PC-9 (cell line): ENCODE measurements at regions not wholly inside any gene's neighbourhood (a gene's known extent, or its start where the extent isn't known, plus 50 kb on each side); places are given as distances from the start of the nearest gene placed in this dataset.

Experiments used
- BruUV-seq: library from RNA; stranded (reverse); fragments of 400-500 nt; replicated peaks from 2 replicates; lab custom pipeline; 2021; lab: Mats Ljungman, UMichigan
- CTCF ChIA-PET: fragments of 300-600 bp; sonication (Branson Sonifier 250); formaldehyde crosslinking; loops from one replicate; lab custom pipeline; 2022; ENCODE audit warnings: antibody characterized with exemption; lab: Charles Lee
- POLR2A ChIA-PET: fragments of 300-600 bp; sonication (Branson Sonifier 250); formaldehyde crosslinking; loops from one replicate; lab custom pipeline; 2022; ENCODE audit warnings: antibody characterized with exemption; ENCODE audit not compliant: unreplicated experiment; lab: Charles Lee
- DNase-seq, 2 experiments: peaks; one replicate each; pipeline versions ENCODE4 v3.0.0 to v3.0.0-alpha.2; 2015 to 2022; ENCODE audit warnings: mixed read lengths in 1 of 2
- H2AFZ ChIP-seq: fragments of 200-600 bp; sonication (generic); 2 replicates; pipeline ENCODE4 v1.8.1; 2017; ENCODE audit warnings: antibody characterized with exemption
- H3F3A ChIP-seq: fragments of 200-600 bp; sonication (generic); 2 replicates; pipeline ENCODE4 v1.8.1; 2017; ENCODE audit warnings: antibody characterized with exemption, mild to moderate bottlenecking, low read depth; ENCODE audit not compliant: insufficient read depth
- H3K27ac ChIP-seq: fragments of 200-600 bp; sonication (generic); 2 replicates; pipeline ENCODE4 v1.6.1; 2016; ENCODE audit warnings: mixed run types
- H3K27me3 ChIP-seq: fragments of 200-600 bp; sonication (generic); 2 replicates; pipeline ENCODE4 v1.6.1; 2016; ENCODE audit warnings: low read depth, mixed run types; ENCODE audit not compliant: insufficient read depth
- H3K36me3 ChIP-seq: fragments of 200-600 bp; sonication (generic); 2 replicates; pipeline ENCODE4 v1.6.1; 2016; ENCODE audit warnings: low read depth, mixed run types
- H3K4me1 ChIP-seq: fragments of 200-600 bp; sonication (generic); replicated peaks from 2 replicates; pipeline ENCODE4 v1.6.1; 2016; ENCODE audit warnings: mixed run types; ENCODE audit not compliant: insufficient read depth
- H3K4me2 ChIP-seq: fragments of 200-600 bp; sonication (generic); 2 replicates; pipeline ENCODE4 v1.6.1; 2017; ENCODE audit warnings: mixed run types
- H3K4me3 ChIP-seq: fragments of 200-600 bp; sonication (generic); 2 replicates; pipeline ENCODE4 v1.6.1; 2016; ENCODE audit warnings: mixed run types
- H3K79me2 ChIP-seq: fragments of 200-600 bp; sonication (generic); 2 replicates; pipeline ENCODE4 v1.6.1; 2017; ENCODE audit warnings: low read depth, mixed run types
- H3K9me2 ChIP-seq: fragments of 200-600 bp; sonication (generic); 2 replicates; pipeline ENCODE4 v1.8.1; 2017; ENCODE audit warnings: mild to moderate bottlenecking; ENCODE audit not compliant: insufficient read depth
- H3K9me3 ChIP-seq: fragments of 200-600 bp; sonication (generic); 2 replicates; pipeline ENCODE4 v1.8.1; 2016; ENCODE audit warnings: low read depth; ENCODE audit not compliant: insufficient read depth
- H4K20me1 ChIP-seq: fragments of 200-600 bp; sonication (generic); 2 replicates; pipeline ENCODE4 v1.8.1; 2017; ENCODE audit not compliant: insufficient read depth
- EZH2 ChIP-seq: fragments of 200-600 bp; sonication (generic); IDR thresholded peaks from 2 replicates; pipeline ENCODE4 v1.8.0; 2017; ENCODE audit warnings: antibody characterized with exemption, low read depth
- intact Hi-C: fragments of 100-400 bp; cut with micrococcal nuclease; formaldehyde crosslinking; loops from one replicate; pipeline ENCODE4 v1.10.0; 2022; ENCODE audit not compliant: unreplicated experiment
- TF ChIP-seq, protein P1 (sequence below): fragments of 200-600 bp; sonication (generic); conservative IDR thresholded peaks from 2 replicates; pipeline ENCODE4 v1.6.1; 2017; ENCODE audit warnings: mixed run types, antibody characterized with exemption, mild to moderate bottlenecking, moderate library complexity

DNA sequence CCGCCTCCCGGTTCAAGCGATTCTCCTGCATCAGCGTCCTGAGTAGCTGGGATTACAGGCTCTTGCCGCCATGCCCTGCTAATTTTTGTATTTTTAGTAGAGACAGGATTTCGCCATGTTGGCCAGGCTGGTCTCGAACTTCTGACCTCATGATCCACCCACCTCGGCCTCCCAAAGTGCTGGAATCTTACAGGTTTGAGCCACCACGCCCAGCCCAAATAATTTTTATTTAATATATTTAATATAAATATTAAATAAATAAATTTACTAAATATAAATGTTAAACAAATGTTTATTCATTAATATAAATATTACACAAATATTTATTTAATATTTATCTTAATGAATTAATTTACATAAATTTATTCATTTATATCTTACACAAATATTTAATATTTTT, 120.2 kb downstream of the SHOX start:
- Histone ChIP-seq H2AFZ (no peak overlapping the region), H3K4me2 (no peak overlapping the region), H3K36me3 (no peaks in the 10 kb centered on the region), H3F3A (no peaks in the 10 kb centered on the region), H3K4me1 (no peaks in the 10 kb centered on the region), H3K27ac (no peak overlapping the region), H3K79me2 (no peaks in the 10 kb centered on the region), H3K27me3 (peaks cover 17% of the 10 kb centered on the region; the same call in 1 of the 2 replicates), H4K20me1 (no peaks in the 10 kb centered on the region), H3K4me3 (no peak overlapping the region), H3K9me2 (no peaks in the 10 kb centered on the region), H3K9me3 (no peaks in the 10 kb centered on the region)
- TF ChIP-seq, protein P1, sequence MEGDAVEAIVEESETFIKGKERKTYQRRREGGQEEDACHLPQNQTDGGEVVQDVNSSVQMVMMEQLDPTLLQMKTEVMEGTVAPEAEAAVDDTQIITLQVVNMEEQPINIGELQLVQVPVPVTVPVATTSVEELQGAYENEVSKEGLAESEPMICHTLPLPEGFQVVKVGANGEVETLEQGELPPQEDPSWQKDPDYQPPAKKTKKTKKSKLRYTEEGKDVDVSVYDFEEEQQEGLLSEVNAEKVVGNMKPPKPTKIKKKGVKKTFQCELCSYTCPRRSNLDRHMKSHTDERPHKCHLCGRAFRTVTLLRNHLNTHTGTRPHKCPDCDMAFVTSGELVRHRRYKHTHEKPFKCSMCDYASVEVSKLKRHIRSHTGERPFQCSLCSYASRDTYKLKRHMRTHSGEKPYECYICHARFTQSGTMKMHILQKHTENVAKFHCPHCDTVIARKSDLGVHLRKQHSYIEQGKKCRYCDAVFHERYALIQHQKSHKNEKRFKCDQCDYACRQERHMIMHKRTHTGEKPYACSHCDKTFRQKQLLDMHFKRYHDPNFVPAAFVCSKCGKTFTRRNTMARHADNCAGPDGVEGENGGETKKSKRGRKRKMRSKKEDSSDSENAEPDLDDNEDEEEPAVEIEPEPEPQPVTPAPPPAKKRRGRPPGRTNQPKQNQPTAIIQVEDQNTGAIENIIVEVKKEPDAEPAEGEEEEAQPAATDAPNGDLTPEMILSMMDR = no peak
- no peak for TF ChIP-seq EZH2
- intact Hi-C loops = no loop called here
- BruUV-seq = no TSS peak
- ChIA-PET CTCF (no interaction called here), POLR2A (no interaction called here)
- DNase-seq = no peak

DNA sequence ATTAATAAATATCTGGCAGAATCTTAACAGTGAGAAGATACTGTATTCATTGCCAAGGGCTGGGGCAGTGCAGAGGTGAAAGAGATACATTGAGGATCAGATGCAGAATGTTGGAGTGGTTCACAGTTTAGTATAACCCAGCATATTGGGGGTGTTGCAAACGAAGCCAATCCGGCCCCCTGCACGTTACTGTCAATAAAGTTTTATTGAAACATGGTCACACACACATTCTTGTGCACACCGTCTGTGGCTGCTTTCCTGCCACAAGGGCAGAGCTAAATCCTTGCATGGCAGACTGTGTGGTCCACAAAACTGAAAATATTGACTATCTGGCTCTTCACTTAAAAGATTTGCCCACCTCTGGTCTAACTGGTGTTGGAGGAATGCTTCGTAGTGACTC, 119.7 kb downstream of the SHOX start:
- H3K4me2 ChIP-seq = no peak overlapping the region
- H4K20me1 ChIP-seq = no peaks in the 10 kb centered on the region
- H3K36me3 ChIP-seq = no peaks in the 10 kb centered on the region
- no TSS peak for BruUV-seq
- no peak overlapping the region for H3K27ac ChIP-seq
- ChIA-PET POLR2A (no interaction called here), CTCF (no interaction called here)
- H3F3A ChIP-seq = no peaks in the 10 kb centered on the region
- no peaks in the 10 kb centered on the region for H3K4me1 ChIP-seq
- H3K27me3 ChIP-seq = peaks cover 17% of the 10 kb centered on the region; the same call in 1 of the 2 replicates
- DNase-seq = no peak
- no peak for TF ChIP-seq EZH2
- TF ChIP-seq, protein P1 = no peak
- no peaks in the 10 kb centered on the region for H3K9me2 ChIP-seq
- intact Hi-C loops = no loop called here
- no peaks in the 10 kb centered on the region for H3K79me2 ChIP-seq
- H3K4me3 ChIP-seq = no peak overlapping the region
- H3K9me3 ChIP-seq = no peaks in the 10 kb centered on the region
- H2AFZ ChIP-seq = no peak overlapping the region

DNA sequence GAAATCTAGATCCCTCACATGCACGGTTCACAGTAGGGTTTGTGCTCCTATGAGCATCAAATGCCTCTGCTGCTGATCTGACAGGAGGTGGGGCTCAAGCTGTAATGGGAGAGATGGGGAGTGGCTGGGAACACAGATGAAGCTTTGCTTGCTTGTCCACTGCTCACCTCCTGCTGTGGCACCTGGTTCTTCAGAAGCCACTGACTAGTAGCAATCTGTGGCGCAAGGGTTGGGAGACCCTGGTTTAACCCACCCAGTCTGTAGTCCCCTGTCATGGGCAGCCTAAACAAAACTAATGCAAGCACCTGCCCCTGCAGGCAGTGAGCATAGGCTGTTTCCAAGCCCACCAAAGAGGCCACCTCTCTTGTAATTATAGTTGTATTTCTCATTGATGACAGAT, 116.6 kb downstream of the SHOX start:
- TF ChIP-seq, protein P1 = no peak
- TF ChIP-seq EZH2 = no peak
- POLR2A ChIA-PET = no interaction called here
- BruUV-seq = no TSS peak
- no peaks in the 10 kb centered on the region for H3F3A ChIP-seq
- no peak overlapping the region for H3K4me2 ChIP-seq
- H3K4me1 ChIP-seq = no peaks in the 10 kb centered on the region
- H2AFZ ChIP-seq = no peak overlapping the region
- H3K79me2 ChIP-seq = no peaks in the 10 kb centered on the region
- H4K20me1 ChIP-seq = no peaks in the 10 kb centered on the region
- intact Hi-C loops = no loop called here
- H3K9me2 ChIP-seq = no peaks in the 10 kb centered on the region
- H3K27ac ChIP-seq = no peak overlapping the region
- no peaks in the 10 kb centered on the region for H3K36me3 ChIP-seq
- H3K27me3 ChIP-seq = no peaks in the 10 kb centered on the region
- CTCF ChIA-PET = no interaction called here
- no peak for DNase-seq
- H3K9me3 ChIP-seq = no peaks in the 10 kb centered on the region
- no peak overlapping the region for H3K4me3 ChIP-seq
